GM19328 (cell line): ENCODE measurements at regions not wholly inside any gene's neighbourhood (a gene's known extent, or its start where the extent isn't known, plus 50 kb on each side); places are given as distances from the start of the nearest gene placed in this dataset.
"Not testable (repeated sequence)": the region's sequence is repeated elsewhere in the genome, so short reads cannot be mapped to it uniquely, and the experiment has no call there.

Source experiments
- ATAC-seq: cut with Tn5 transposase; IDR thresholded peaks from one replicate; pipeline ENCODE4 v1.9.1; 2021; ENCODE audit warnings: mild to moderate bottlenecking, moderate library complexity; ENCODE audit not compliant: unreplicated experiment

- ATAC-seq: peak; percentile 62
Measured at GRCh38 chr12:46499901-46500300, 127.3 kb upstream of the SLC38A2 start.

DNA sequence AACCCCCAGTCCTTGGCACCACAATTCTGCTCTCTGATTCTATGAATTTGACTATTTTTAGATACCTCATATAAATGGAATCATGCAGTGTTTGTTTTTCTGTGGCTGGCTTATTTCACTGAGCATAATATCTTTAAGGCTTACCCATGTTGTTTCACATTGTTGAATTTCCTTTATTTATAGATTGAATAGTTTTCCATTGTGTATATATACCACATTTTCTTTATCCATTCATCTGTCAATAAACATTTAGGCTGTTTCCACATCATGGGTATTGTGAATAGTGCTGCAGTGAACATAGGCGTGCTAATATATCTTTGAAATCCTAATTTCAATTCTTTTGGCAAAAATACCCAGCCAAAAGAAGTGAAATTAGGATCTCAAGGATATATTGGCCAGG, 126.7 kb upstream of the SLC38A2 start:
- no peak for ATAC-seq

DNA sequence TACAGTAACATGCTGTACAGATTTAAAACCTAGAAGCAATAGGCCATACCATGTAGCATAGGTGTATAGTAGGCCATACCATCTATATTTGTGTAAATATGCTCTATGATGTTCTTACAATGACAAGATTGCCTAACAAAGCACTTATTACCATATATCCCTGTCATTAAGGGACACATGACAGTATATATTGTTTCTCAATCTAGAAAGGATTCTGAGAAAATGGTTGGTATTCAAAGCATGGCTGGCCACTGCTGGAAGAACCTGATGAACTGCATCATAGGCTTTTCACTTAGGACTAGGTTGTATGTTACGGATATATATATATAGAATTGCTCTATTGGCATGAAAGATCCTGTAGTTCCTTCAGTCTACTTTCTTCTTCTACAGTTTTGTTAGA, 125.2 kb upstream of the SLC38A2 start:
- no peak for ATAC-seq

DNA sequence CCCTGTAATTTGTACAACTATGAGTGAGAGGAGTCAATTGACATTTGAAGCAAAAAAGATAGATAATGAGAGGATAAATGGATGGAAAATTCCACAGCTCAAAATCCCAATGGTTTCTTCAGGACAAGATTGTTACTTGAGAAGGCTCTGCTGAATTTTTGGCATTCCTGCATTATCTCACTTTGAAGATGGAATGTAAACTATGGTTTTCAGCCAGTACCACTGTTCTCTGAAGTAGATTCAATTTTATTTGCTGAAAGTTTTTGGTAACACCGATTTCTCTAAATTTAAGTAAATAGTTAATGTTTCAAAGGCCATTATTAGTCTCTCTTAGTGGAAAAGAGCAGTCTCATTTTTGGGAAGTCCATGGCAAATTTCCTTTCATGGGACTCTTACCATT, 121.9 kb upstream of the SLC38A2 start:
- ATAC-seq: no peak

GRCh38 chr12:46493834-46494181, 121.2 kb upstream of the SLC38A2 start:
- no peak for ATAC-seq

GRCh38 chr12:46493150-46493833, 120.7 kb upstream of the SLC38A2 start:
- no peak for ATAC-seq

DNA sequence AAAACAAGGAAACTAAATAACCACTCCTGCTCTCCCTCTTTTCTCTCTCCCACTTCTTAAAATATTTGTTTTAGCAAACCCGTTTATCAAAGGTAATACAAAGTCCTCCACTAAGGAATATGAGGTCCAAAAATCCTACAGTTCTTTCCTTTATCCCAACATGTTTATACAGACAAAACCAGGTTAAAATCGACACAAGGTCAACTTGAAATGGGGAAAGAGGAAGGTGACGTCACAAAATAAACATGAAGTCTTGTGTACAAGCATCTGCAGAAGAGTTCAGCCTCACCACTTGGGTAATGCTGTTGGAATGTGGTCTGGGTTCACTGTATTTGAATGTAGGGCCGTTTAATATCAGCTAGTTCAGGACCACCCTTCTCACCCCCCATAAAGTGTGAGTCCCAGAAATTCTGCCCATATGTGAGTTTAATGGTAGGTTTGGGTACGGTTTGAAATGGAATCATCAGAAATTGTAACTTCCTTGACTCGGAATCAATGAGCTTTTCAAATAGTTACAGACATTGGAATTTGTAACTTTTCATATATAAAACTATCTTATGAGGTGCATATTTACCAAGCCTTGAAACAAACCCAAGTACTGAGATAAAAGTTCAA, 120.0 kb upstream of the SLC38A2 start:
- ATAC-seq: no peak

- no peak for ATAC-seq
Measured at GRCh38 chr12:46491548-46491947, 119.0 kb upstream of the SLC38A2 start.

DNA sequence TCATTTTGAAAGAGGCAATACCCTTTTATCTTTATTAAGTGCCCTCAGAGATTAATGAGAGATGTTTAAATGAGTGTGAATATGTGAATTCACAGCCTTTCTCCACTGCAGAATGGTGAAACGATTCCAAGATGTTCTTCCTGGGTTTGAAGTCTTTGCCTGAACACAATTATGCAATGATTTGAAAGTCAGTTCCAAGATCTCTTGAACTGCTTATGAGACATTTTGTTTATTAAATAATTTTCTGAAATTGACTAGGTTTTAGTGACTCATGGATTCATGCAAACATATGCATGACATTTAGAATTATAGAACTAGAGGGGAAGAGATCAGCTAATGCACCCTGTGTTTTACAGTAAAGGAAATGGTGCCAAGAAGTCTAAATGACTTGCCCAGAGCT, 118.1 kb upstream of the SLC38A2 start:
- ATAC-seq: no peak

- ATAC-seq: no peak
Measured at GRCh38 chr12:46489951-46490388, 117.4 kb upstream of the SLC38A2 start.

DNA sequence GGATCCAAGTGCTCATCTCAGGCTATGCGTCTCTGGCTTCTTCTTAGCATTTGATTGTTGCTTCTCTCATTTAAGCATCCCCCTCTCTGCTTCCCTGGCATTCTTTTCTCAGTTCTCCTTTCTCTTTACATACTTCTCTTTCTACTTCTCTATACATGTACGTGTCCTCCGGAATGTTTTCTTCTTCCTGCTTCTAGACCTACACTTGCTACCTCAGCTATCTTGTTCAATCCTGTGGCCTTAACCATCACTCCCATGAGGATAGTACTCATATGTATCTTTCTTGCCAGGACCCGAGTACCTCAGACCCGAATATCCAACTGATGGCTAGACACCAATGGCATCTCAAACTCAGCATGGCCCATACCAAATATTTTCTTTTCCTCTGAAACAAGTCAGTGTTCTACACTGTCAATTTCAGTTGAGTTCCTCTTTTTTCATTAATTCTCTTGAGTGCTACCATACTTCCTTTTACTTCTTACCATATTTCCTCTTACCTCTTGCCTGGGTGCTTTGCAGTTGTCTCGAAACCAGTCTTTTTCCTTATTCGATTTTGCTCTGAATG, 115.1 kb upstream of the SLC38A2 start:
- no peak for ATAC-seq

GRCh38 chr12:46486588-46486987, 114.0 kb upstream of the SLC38A2 start:
- no peak for ATAC-seq

DNA sequence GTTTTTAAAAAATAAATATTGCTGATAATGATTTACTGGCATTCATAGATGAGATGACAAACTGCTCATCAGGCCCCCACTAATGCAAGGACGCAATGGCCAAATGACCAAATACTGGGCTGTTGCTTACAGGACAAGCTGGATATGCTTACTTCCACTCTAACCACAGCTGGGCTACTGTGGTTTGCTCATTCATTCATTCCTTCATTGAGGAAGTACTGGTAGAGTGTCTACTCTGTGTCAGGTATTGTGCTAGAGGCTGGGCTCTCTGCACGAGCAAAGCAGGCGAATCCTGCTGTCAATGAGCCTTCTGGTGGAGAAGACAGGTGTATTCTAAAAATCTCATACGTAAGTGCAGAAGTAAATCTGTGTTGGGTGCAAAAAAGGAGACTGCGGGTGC, 113.3 kb upstream of the SLC38A2 start:
- no peak for ATAC-seq

- no peak for ATAC-seq
Measured at GRCh38 chr12:46484396-46485061, 112.0 kb upstream of the SLC38A2 start.

DNA sequence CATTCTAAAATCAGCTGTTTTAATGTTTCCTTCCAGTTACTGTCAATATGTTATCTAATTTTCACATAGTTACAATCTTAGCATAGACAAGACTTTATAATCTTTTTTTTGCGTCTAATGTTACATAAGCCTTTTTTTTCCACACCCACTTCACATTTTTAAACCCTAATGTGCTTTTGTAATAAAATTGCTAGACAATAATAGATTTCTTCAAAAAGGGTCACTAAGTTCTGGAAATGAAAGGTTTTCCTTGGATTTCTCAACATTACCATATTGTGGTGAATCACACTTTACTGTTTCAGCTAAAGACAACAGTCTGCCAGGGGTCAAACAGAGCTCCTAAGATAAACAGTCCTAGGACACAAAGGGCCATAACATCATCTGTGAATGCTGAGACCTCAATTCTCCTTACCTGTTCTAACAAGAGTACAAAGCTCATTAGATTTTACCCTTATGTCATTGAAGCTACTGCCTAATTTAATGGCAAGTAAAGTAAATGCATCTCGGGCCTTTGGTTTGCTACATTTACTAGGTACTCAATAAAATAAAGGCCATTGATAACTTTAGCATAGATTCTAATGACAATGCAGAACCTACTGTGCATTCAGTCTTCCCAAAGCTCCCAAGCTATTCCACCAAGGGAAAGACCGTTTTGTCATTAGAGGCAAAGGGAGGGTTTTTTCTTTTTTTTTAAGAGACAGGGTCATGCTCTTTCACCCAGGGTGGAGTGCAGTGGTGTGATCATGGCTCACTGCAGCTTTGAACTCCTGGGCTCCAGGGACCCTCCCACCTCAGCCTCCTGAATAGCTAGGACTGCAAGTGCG, 111.2 kb upstream of the SLC38A2 start:
- no peak for ATAC-seq

- no peak for ATAC-seq
Measured at GRCh38 chr12:46480724-46481123, 108.2 kb upstream of the SLC38A2 start.

DNA sequence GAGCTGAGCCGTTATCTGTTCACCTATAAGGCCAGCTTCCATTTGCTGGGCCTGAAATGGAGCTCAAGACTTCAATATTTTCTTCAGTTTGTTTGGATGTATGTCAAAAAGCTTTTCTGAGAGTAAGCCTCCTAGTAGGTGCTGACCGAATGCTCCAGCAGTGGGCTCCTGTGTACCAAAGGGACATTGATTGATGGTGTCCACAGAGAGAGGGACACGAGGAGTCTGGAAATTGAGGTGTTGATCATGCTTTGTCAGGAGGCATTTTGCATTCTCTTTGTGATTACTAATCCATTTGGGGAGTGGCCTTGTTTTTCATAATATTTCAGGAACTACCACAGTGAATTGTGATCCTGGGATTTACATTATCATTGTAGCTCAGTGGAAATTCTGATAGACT, 107.7 kb upstream of the SLC38A2 start:
- ATAC-seq: no peak

- ATAC-seq: no peak
Measured at GRCh38 chr12:46478123-46478522, 105.5 kb upstream of the SLC38A2 start.

DNA sequence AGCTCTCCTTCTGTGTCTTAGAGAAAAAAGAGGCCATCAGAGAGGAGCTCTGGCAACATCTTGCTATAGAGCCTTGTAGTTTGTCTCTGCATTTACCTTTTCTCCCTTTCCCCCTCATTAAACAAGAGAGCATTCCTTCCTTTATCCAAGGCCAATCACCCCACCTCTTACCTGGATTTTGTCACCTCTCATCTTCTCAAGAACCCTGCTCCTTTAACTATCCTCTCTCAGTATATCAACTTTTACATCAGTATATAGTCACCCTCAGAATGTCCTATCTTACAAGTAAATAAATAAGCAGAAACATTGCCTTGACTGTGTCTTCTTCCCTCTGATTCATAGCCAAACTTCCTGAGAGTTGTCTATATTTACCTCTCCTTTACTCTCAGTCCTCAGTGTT, 105.0 kb upstream of the SLC38A2 start:
- no peak for ATAC-seq

- ATAC-seq: no peak
Measured at GRCh38 chr12:46475972-46476645, 103.5 kb upstream of the SLC38A2 start.

GRCh38 chr12:46474385-46474784, 101.8 kb upstream of the SLC38A2 start:
- ATAC-seq: not testable (repeated sequence)
